ENCODE measurements at regions not wholly inside any gene's neighbourhood (a gene's known extent, or its start where the extent isn't known, plus 50 kb on each side); places are given as distances from the start of the nearest gene placed in this dataset.

DNA sequence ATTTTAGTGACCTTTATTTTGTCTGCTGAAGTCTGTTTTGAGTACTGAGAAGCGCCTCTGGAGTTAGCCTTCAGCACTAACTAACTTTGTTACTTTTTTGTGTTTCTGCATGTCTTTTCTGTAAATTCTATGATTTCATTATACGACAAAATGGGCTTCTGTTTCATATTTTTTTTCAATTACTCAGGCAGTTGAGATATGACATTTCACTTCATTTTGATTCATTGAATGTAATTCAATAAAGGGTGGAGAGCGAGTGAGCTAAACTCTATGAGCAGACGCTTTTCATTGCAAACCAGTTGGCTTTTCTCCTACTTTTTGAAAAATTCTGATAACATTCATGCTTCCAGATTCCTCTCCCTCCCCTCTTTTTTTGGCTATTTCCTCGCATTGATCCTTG lies 84.4 kb upstream of the KCNH8 start:
- whole genome bisulfite sequencing, 2 experiments (ENCODE audit: extremely low coverage in 2 of 2, insufficient read length in 1 of 2), result 28% methylated on average over 2 of the region's 5 CpGs; no CpG with 5 or more reads in 1 of the 2 experiments
- no peaks in the 10 kb centered on the region for H3K27me3 ChIP-seq (ENCODE audit: control insufficient read depth, insufficient read depth, low read length)
- POLR2A ChIA-PET (ENCODE audit: unreplicated experiment), result no interaction called here
- no peak overlapping the region for H3K9ac ChIP-seq (ENCODE audit: low read depth, low read length)
- no peaks in the 10 kb centered on the region for H4K20me1 ChIP-seq (ENCODE audit: insufficient read depth, low read length)
- H4K5ac ChIP-seq (ENCODE audit: low read depth, low read length), result no peak overlapping the region
- no peaks in the 10 kb centered on the region for H3K79me1 ChIP-seq (ENCODE audit: low read depth in 1 of 2, low read length in 2 of 2)
- no peak for ATAC-seq (ENCODE audit: low read depth)
- H3K18ac ChIP-seq (ENCODE audit: low read depth, low read length), result no peak overlapping the region
- no peaks in the 10 kb centered on the region for H3K9me1 ChIP-seq (ENCODE audit: insufficient read depth, low read length)
- CTCF ChIA-PET, result no interaction called here
- H3K27ac ChIP-seq (ENCODE audit: insufficient read depth, low read length), result no peak overlapping the region
- no peak overlapping the region for H2BK20ac ChIP-seq (ENCODE audit: low read depth, low read length)
- no peak overlapping the region for H3K4ac ChIP-seq (ENCODE audit: low read depth, low read length)
- H3K14ac ChIP-seq (replicated peaks; ENCODE audit: low read depth, low read length), result no peak overlapping the region
- H4K91ac ChIP-seq (ENCODE audit: insufficient read depth, low read depth, low read length), result no peak overlapping the region
- no peak for DNase-seq
- no peak overlapping the region for H3K23ac ChIP-seq (ENCODE audit: low read depth, low read length)
- no peaks in the 10 kb centered on the region for H3K4me1 ChIP-seq (ENCODE audit: control insufficient read depth, insufficient read depth, low read length)
- H4K8ac ChIP-seq (ENCODE audit: low read depth in 2 of 2, low read length in 2 of 2), result no peak overlapping the region
- TF ChIP-seq NFE2L2 (IDR thresholded peaks at IDR 0.05; ENCODE audit: low read depth, low read length), result no peak
- no peak for TF ChIP-seq BHLHE40 (IDR thresholded peaks at IDR 0.05; ENCODE audit: low read depth, low read length)
- TF ChIP-seq, protein P1, sequence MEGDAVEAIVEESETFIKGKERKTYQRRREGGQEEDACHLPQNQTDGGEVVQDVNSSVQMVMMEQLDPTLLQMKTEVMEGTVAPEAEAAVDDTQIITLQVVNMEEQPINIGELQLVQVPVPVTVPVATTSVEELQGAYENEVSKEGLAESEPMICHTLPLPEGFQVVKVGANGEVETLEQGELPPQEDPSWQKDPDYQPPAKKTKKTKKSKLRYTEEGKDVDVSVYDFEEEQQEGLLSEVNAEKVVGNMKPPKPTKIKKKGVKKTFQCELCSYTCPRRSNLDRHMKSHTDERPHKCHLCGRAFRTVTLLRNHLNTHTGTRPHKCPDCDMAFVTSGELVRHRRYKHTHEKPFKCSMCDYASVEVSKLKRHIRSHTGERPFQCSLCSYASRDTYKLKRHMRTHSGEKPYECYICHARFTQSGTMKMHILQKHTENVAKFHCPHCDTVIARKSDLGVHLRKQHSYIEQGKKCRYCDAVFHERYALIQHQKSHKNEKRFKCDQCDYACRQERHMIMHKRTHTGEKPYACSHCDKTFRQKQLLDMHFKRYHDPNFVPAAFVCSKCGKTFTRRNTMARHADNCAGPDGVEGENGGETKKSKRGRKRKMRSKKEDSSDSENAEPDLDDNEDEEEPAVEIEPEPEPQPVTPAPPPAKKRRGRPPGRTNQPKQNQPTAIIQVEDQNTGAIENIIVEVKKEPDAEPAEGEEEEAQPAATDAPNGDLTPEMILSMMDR (conservative IDR thresholded peaks at IDR 0.05; ENCODE audit: low read depth, low read length), result no peak
- TF ChIP-seq FOS (IDR thresholded peaks at IDR 0.05; ENCODE audit: low read depth, low read length), result no peak
- TF ChIP-seq RAD21 (IDR thresholded peaks at IDR 0.05; ENCODE audit: low read length), result no peak
- peaks cover 7% of the 10 kb centered on the region for H3K9me3 ChIP-seq (ENCODE audit: control insufficient read depth, insufficient read depth, low read length)
- no peak overlapping the region for H2BK15ac ChIP-seq (ENCODE audit: low read depth, low read length)
- H2AFZ ChIP-seq (replicated peaks; ENCODE audit: low read length, poor library complexity), result no peak overlapping the region
- H2BK5ac ChIP-seq (ENCODE audit: low read depth, low read length, poor library complexity, severe bottlenecking), result no peak overlapping the region
- H2AK9ac ChIP-seq (replicated peaks; ENCODE audit: low read depth, low read length, poor library complexity), result no peak overlapping the region
- H2BK120ac ChIP-seq (ENCODE audit: low read depth, low read length), result no peak overlapping the region
- no peak overlapping the region for H3K4me3 ChIP-seq (ENCODE audit: insufficient read depth, low read depth, low read length)
- intact Hi-C loops (cut with micrococcal nuclease) (no loop called here), in situ Hi-C loops (cut with MboI; ENCODE audit: low sequenced_read_pairs) (no loop called here), dilution Hi-C loops (cut with HindIII; ENCODE audit: low sequenced_read_pairs, unreplicated experiment) (no loop called here)
- no peaks in the 10 kb centered on the region for H3K36me3 ChIP-seq (ENCODE audit: control insufficient read depth, insufficient read depth, low read length)
- no peak overlapping the region for H3K56ac ChIP-seq (ENCODE audit: extremely low read depth, insufficient read depth, low read length)
- no peak overlapping the region for H3K4me2 ChIP-seq (ENCODE audit: low read depth, low read length)
- no peak overlapping the region for H2AK5ac ChIP-seq (ENCODE audit: low read depth, low read length)
- BruUV-seq (replicated peaks), result no TSS peak
